Fibroblast of pulmonary artery (primary cell): ENCODE measurements at regions not wholly inside any gene's neighbourhood (a gene's known extent, or its start where the extent isn't known, plus 50 kb on each side); places are given as distances from the start of the nearest gene placed in this dataset.

Experiments
- DNase-seq: peaks from one replicate; pipeline ENCODE4 v3.0.0-alpha.2; 2010; ENCODE audit warnings: low read depth
- H3K4me3 ChIP-seq: replicated peaks from 2 replicates; pipeline ENCODE4 v1.5.1; 2011; ENCODE audit warnings: low read depth, mild to moderate bottlenecking, control low read depth, low read length, moderate library complexity
- TF ChIP-seq, protein P1 (sequence below): IDR thresholded peaks from 2 replicates; pipeline ENCODE4 v1.5.1; 2011; ENCODE audit warnings: mild to moderate bottlenecking, control low read depth, low read length, inconsistent platforms; ENCODE audit errors: missing control alignments

DNA sequence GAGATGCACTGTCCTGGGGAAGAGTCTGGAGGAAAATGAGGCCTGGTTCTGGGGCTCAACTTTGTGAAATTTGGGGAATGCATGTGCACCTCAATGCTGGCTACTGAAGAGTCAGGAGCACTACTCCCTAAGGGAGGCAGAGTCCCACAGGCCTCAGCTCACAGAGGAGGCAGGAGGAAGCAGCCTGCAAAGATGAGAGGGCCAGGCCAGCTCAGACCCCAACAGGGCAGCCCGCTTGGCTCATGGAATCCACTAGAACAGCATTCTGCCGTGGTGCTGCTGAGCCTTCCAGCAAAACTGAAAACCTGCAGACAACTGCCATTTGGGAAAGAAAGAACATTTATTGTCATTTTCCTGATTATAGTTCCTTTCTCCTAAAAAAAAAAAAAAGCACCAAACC is 300.5 kb downstream of the CTTN start:
- H3K4me3 ChIP-seq: no peak overlapping the region
- TF ChIP-seq, protein P1, sequence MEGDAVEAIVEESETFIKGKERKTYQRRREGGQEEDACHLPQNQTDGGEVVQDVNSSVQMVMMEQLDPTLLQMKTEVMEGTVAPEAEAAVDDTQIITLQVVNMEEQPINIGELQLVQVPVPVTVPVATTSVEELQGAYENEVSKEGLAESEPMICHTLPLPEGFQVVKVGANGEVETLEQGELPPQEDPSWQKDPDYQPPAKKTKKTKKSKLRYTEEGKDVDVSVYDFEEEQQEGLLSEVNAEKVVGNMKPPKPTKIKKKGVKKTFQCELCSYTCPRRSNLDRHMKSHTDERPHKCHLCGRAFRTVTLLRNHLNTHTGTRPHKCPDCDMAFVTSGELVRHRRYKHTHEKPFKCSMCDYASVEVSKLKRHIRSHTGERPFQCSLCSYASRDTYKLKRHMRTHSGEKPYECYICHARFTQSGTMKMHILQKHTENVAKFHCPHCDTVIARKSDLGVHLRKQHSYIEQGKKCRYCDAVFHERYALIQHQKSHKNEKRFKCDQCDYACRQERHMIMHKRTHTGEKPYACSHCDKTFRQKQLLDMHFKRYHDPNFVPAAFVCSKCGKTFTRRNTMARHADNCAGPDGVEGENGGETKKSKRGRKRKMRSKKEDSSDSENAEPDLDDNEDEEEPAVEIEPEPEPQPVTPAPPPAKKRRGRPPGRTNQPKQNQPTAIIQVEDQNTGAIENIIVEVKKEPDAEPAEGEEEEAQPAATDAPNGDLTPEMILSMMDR: no peak
- DNase-seq: no peak

DNA sequence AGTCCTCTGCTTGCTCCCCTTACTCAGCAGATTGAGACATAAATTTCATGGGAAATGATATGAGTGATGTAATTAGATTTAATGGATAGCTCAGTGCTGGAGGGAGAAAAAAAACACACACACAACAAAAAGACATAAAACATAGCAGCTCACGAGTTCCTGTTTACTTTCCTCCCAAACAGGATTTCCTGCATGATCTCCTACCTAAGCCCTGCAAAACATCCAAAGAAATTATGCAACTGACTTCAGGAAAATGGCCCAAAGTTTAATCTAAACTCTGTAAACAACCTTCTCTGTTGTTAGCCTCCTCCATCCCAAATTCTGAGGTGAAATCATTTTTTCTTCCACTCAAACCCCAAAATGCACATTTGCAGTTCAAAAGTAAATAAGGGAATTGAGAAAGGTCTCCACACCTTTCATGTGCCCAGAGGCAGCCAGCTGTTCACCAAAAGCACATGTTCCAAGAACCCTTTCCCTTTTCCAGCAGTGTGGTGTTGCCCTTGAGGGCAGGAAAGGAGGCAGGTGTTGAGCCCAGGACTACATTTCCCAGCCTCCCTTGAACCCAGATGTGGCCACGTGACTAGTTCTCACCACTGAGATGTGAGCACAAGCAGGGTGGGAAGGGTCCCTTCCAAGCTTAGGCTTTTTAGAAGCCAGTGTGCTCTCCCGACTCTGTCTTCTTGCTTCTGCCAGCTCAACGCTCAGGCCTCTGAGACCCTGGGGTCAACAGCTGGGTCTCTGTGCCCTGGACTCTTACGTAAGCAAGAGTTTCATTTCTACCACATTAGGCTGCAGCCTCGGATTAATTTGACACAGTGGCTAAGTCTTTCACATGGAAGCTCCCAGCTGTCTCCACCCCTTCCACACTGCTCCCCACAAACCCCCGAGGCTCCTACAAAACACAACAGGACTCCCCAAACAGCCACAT is 301.2 kb downstream of the CTTN start:
- TF ChIP-seq, protein P1: no peak
- DNase-seq: no peak
- H3K4me3 ChIP-seq: no peak overlapping the region

DNA sequence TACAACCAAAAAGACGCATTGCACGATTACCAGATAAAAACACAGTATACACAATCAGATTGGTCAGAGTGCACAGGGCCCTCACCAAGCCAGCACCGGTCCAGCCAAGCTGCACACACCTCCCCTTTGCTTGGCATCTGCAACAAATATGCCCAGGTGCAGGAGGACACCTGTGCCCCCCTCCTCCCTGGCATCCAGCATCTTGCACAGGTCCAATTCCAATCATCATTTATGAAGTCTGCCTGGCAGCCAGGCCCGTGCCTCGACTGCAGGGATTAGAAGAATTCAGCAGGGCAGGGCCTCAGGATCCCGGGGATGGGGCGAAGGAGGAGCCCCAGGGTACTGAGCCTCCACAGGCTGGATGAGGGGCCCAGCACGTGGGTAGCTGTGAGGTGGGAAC is 302.1 kb downstream of the CTTN start:
- no peak for DNase-seq
- TF ChIP-seq, protein P1: no peak
- H3K4me3 ChIP-seq: no peak overlapping the region

DNA sequence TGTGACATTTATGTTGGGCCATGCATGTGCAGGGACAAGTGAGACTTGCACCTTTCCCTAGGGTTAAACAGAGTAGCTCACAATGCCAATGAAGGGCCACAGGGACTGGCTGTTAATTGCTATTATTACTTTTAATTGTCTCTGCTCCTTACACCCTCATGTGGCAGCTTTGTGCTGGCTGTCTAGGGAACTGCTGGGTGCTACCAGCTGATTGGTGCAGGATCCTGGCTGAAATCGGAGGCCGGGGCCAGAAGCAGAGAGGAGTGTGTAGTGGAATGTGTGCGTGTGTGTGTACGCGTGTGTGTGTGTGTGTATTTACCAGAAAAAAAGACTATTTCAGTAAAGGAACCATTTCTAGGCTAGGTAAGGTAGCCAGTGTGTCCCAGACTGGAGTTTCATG is 302.5 kb downstream of the CTTN start:
- H3K4me3 ChIP-seq: no peak overlapping the region
- TF ChIP-seq, protein P1: no peak
- DNase-seq: no peak

DNA sequence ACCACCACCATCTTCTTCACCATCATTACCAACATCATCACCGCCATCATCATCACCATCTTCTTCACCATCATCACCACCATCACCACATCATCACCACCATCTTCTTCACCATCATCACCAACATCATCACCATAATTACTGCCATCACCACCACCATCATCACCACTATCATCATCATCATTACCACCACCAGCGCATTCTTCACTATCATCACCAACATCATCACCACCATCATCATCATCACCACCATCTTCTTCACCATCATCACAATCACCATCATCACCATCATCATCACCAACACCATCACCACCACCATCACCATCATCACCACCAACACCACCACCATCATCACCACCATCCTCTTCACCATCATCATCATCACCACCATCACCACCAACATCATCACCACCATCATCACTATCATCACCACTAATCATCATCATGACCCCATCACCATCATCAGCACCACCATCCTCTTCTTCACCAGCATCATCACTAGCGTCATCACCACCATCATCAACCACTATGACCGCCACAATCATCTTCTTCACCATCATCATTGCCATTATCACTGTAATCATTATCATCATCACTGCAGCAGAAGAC is 303.8 kb downstream of the CTTN start:
- H3K4me3 ChIP-seq: no peak overlapping the region
- TF ChIP-seq, protein P1: no peak
- no peak for DNase-seq

DNA sequence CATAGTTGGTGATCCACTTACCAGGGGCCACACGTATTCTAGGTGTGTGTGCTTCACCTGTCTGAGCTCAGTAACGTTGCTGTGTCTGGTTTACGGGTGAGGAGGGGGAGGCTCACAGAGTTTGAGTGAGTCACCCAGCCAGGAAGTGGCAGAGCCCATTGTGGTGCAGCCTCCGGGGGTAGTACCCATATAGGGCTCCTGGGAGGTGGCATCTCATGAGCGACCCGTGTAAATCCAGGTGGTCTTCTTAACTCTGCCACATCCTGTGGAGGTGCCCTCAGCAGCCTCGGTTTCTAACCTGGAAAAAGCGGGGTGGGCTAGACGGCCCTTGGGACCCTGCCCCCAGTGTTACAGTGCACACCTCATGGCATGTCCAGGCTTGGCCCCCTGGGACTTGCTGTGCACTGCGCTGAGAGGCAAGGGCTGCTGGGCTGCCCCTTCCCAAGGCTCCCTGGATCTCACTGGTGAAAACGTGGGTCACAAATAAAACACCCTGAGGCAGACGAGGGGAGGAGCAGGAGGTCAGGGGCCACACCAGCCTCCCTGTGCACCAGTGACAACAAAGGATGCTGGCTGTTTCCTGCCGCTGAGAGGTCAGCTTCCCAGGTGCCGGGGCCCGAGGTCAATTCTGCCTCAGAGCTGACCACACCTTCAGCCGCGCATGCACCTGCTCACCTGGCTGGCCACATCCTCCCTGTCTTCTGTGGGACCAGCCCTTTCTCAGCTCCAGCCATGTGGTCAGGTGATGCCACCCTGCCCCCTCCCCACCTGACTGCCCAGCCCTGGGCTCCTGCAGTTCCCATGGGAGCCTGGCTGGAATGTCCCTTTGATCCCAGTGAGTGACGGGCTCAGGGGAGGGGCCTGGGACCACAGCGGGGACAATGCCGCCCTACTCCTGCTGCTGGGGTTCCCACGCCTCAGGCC is 305.1 kb downstream of the CTTN start:
- DNase-seq: no peak
- TF ChIP-seq, protein P1: no peak
- no peak overlapping the region for H3K4me3 ChIP-seq
